Erythroblast (primary cell): ENCODE measurements at regions not wholly inside any gene's neighbourhood (a gene's known extent, or its start where the extent isn't known, plus 50 kb on each side); places are given as distances from the start of the nearest gene placed in this dataset.

Experiments
- GATA1 ChIP-seq: IDR thresholded peaks from 2 replicates; pipeline ENCODE4 v1.6.1; 2011; ENCODE audit warnings: low read depth, mild to moderate bottlenecking, control low read depth, low read length, moderate library complexity
- POLR2A ChIP-seq: IDR thresholded peaks from 2 replicates; pipeline ENCODE4 v1.6.1; 2011; ENCODE audit warnings: mild to moderate bottlenecking, low read length

DNA sequence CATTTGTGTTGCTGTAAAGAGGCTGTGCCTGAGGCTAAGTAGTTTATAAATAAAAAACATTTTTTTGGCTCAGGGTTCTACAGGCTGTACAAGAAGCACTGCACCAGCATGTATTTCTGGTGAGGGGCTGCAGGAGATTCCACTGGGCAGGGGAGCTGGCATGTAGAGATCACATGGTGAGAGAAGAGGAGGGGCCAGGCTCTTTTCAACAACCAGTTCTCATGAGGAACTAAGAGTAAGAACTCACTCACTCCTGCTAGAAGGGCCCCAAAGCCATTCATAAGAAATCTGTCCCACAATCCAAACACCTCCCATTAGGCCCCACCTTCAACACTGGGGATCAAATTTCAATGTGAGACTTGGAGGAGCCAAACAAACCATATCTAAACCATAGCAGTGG lies 214.9 kb upstream of the LMCD1 start:
- TF ChIP-seq POLR2A: no peak
- no peak for TF ChIP-seq GATA1
